ENCODE measurements at regions not wholly inside any gene's neighbourhood (a gene's known extent, or its start where the extent isn't known, plus 50 kb on each side); places are given as distances from the start of the nearest gene placed in this dataset.
"Not testable (repeated sequence)": the region's sequence is repeated elsewhere in the genome, so short reads cannot be mapped to it uniquely, and the experiment has no call there.

- intact Hi-C loops (cut with DNase I), result no loop called here
- ATAC-seq (no peak), DNase-seq (no peak)
- WGBS, result 89% methylated on average over 5 of the region's 5 CpGs
- no peaks in the 10 kb centered on the region for H3K9me3 ChIP-seq (ENCODE audit: control insufficient read depth, low read length)
- no peak overlapping the region for H3K27ac ChIP-seq (ENCODE audit: low read length)
- no peaks in the 10 kb centered on the region for H3K27me3 ChIP-seq (ENCODE audit: control insufficient read depth, insufficient read depth)
- no peak overlapping the region for H3K4me3 ChIP-seq (ENCODE audit: low read length)
- H3K4me1 ChIP-seq (ENCODE audit: control insufficient read depth, insufficient read depth, low read length), result no peaks in the 10 kb centered on the region
Measured at GRCh38 chr4:63123441-63123840, 1285.8 kb downstream of the TECRL start.

- no peaks in the 10 kb centered on the region for H3K27me3 ChIP-seq (ENCODE audit: control insufficient read depth, insufficient read depth)
- H3K9me3 ChIP-seq (ENCODE audit: control insufficient read depth, low read length), result no peaks in the 10 kb centered on the region
- 84% methylated on average over 2 of the region's 2 CpGs for WGBS
- H3K4me3 ChIP-seq (ENCODE audit: low read length), result no peak overlapping the region
- intact Hi-C loops (cut with DNase I), result no loop called here
- no peaks in the 10 kb centered on the region for H3K4me1 ChIP-seq (ENCODE audit: control insufficient read depth, insufficient read depth, low read length)
- ATAC-seq (no peak), DNase-seq (no peak)
- no peak overlapping the region for H3K27ac ChIP-seq (ENCODE audit: low read length)
Measured at GRCh38 chr4:63122955-63123354, 1286.3 kb downstream of the TECRL start.

- no peaks in the 10 kb centered on the region for H3K9me3 ChIP-seq (ENCODE audit: control insufficient read depth, low read length)
- intact Hi-C loops (cut with DNase I), result no loop called here
- H3K4me1 ChIP-seq (ENCODE audit: control insufficient read depth, insufficient read depth, low read length), result no peaks in the 10 kb centered on the region
- WGBS, result 78% methylated on average over 3 of the region's 3 CpGs
- ATAC-seq, result no peak
- H3K4me3 ChIP-seq (ENCODE audit: low read length), result no peak overlapping the region
- no peaks in the 10 kb centered on the region for H3K27me3 ChIP-seq (ENCODE audit: control insufficient read depth, insufficient read depth)
- no peak overlapping the region for H3K27ac ChIP-seq (ENCODE audit: low read length)
- no peak for DNase-seq
Measured at GRCh38 chr4:63106600-63106999, 1302.7 kb downstream of the TECRL start.

GRCh38 chr4:63105839-63106238 is 1303.4 kb downstream of the TECRL start:
- ATAC-seq (no peak), DNase-seq (no peak)
- no peaks in the 10 kb centered on the region for H3K27me3 ChIP-seq (ENCODE audit: control insufficient read depth, insufficient read depth)
- intact Hi-C loops (cut with DNase I), result no loop called here
- H3K4me3 ChIP-seq (ENCODE audit: low read length), result no peak overlapping the region
- no peaks in the 10 kb centered on the region for H3K9me3 ChIP-seq (ENCODE audit: control insufficient read depth, low read length)
- no peaks in the 10 kb centered on the region for H3K4me1 ChIP-seq (ENCODE audit: control insufficient read depth, insufficient read depth, low read length)
- H3K27ac ChIP-seq (ENCODE audit: low read length), result no peak overlapping the region

GRCh38 chr4:63090641-63091040 is 1318.6 kb downstream of the TECRL start:
- ATAC-seq, result no peak
- intact Hi-C loops (cut with DNase I), result no loop called here
- no peaks in the 10 kb centered on the region for H3K27me3 ChIP-seq (ENCODE audit: control insufficient read depth, insufficient read depth)
- H3K27ac ChIP-seq (ENCODE audit: low read length), result no peak overlapping the region
- DNase-seq, result no peak
- WGBS, result 83% methylated on average over 1 of the region's 1 CpG
- no peaks in the 10 kb centered on the region for H3K9me3 ChIP-seq (ENCODE audit: control insufficient read depth, low read length)
- no peaks in the 10 kb centered on the region for H3K4me1 ChIP-seq (ENCODE audit: control insufficient read depth, insufficient read depth, low read length)
- no peak overlapping the region for H3K4me3 ChIP-seq (ENCODE audit: low read length)

- H3K4me3 ChIP-seq (ENCODE audit: low read length), result no peak overlapping the region
- DNase-seq, result no peak
- intact Hi-C loops (cut with DNase I), result no loop called here
- 91% methylated on average over 1 of the region's 1 CpG for WGBS
- H3K9me3 ChIP-seq (ENCODE audit: control insufficient read depth, low read length), result no peaks in the 10 kb centered on the region
- H3K27me3 ChIP-seq (ENCODE audit: control insufficient read depth, insufficient read depth), result no peaks in the 10 kb centered on the region
- no peaks in the 10 kb centered on the region for H3K4me1 ChIP-seq (ENCODE audit: control insufficient read depth, insufficient read depth, low read length)
- H3K27ac ChIP-seq (ENCODE audit: low read length), result no peak overlapping the region
- no peak for ATAC-seq
Measured at GRCh38 chr4:63085091-63085490, 1324.2 kb downstream of the TECRL start.

GRCh38 chr4:63080934-63081333 is 1328.3 kb downstream of the TECRL start:
- ATAC-seq (no peak), DNase-seq (no peak)
- no peaks in the 10 kb centered on the region for H3K4me1 ChIP-seq (ENCODE audit: control insufficient read depth, insufficient read depth, low read length)
- H3K27ac ChIP-seq (ENCODE audit: low read length), result no peak overlapping the region
- no peaks in the 10 kb centered on the region for H3K9me3 ChIP-seq (ENCODE audit: control insufficient read depth, low read length)
- WGBS, result 46% methylated on average over 1 of the region's 1 CpG
- no peaks in the 10 kb centered on the region for H3K27me3 ChIP-seq (ENCODE audit: control insufficient read depth, insufficient read depth)
- intact Hi-C loops (cut with DNase I), result no loop called here
- H3K4me3 ChIP-seq (ENCODE audit: low read length), result no peak overlapping the region

GRCh38 chr4:63063760-63064159 is 1345.5 kb downstream of the TECRL start:
- ATAC-seq, result no peak
- no peak overlapping the region for H3K4me3 ChIP-seq (ENCODE audit: low read length)
- no peaks in the 10 kb centered on the region for H3K9me3 ChIP-seq (ENCODE audit: control insufficient read depth, low read length)
- DNase-seq, result no peak
- intact Hi-C loops (cut with DNase I), result no loop called here
- H3K27me3 ChIP-seq (ENCODE audit: control insufficient read depth, insufficient read depth), result no peaks in the 10 kb centered on the region
- 46% methylated on average over 4 of the region's 4 CpGs for WGBS
- H3K27ac ChIP-seq (ENCODE audit: low read length), result no peak overlapping the region
- no peaks in the 10 kb centered on the region for H3K4me1 ChIP-seq (ENCODE audit: control insufficient read depth, insufficient read depth, low read length)

GRCh38 chr4:63062891-63063290 is 1346.4 kb downstream of the TECRL start:
- DNase-seq; intact Hi-C loops (cut with DNase I); H3K27ac ChIP-seq (ENCODE audit: low read length); H3K9me3 ChIP-seq (ENCODE audit: control insufficient read depth, low read length); H3K4me3 ChIP-seq (ENCODE audit: low read length); H3K4me1 ChIP-seq (ENCODE audit: control insufficient read depth, insufficient read depth, low read length); H3K27me3 ChIP-seq (ENCODE audit: control insufficient read depth, insufficient read depth); ATAC-seq: not testable (repeated sequence)
- WGBS, result 89% methylated on average over 3 of the region's 3 CpGs

GRCh38 chr4:63049726-63050125 is 1359.5 kb downstream of the TECRL start:
- Histone ChIP-seq H3K9me3 (ENCODE audit: control insufficient read depth, low read length) (no peaks in the 10 kb centered on the region), H3K4me1 (ENCODE audit: control insufficient read depth, insufficient read depth, low read length) (no peaks in the 10 kb centered on the region), H3K4me3 (ENCODE audit: low read length) (no peak overlapping the region), H3K27ac (ENCODE audit: low read length) (no peak overlapping the region), H3K27me3 (ENCODE audit: control insufficient read depth, insufficient read depth) (no peaks in the 10 kb centered on the region)
- intact Hi-C loops (cut with DNase I), result no loop called here
- DNase-seq (no peak), ATAC-seq (no peak)
- WGBS, result 23% methylated on average over 1 of the region's 1 CpG

GRCh38 chr4:63049278-63049677 is 1360.0 kb downstream of the TECRL start:
- intact Hi-C loops (cut with DNase I), result no loop called here
- no peaks in the 10 kb centered on the region for H3K4me1 ChIP-seq (ENCODE audit: control insufficient read depth, insufficient read depth, low read length)
- no peak overlapping the region for H3K27ac ChIP-seq (ENCODE audit: low read length)
- DNase-seq (no peak), ATAC-seq (no peak)
- no peaks in the 10 kb centered on the region for H3K9me3 ChIP-seq (ENCODE audit: control insufficient read depth, low read length)
- no peaks in the 10 kb centered on the region for H3K27me3 ChIP-seq (ENCODE audit: control insufficient read depth, insufficient read depth)
- H3K4me3 ChIP-seq (ENCODE audit: low read length), result no peak overlapping the region
- 49% methylated on average over 1 of the region's 1 CpG for WGBS

- WGBS, result 58% methylated on average over 8 of the region's 8 CpGs
- H3K27ac ChIP-seq (ENCODE audit: low read length), result no peak overlapping the region
Measured at GRCh38 chr4:63036159-63036866, 1372.9 kb downstream of the TECRL start.

More at GRCh38 chr4:63036159-63036866, 1372.9 kb downstream of the TECRL start:
- intact Hi-C loops (cut with DNase I), result no loop called here
- Histone ChIP-seq H3K27me3 (ENCODE audit: control insufficient read depth, insufficient read depth) (no peaks in the 10 kb centered on the region), H3K9me3 (ENCODE audit: control insufficient read depth, low read length) (no peaks in the 10 kb centered on the region), H3K4me3 (ENCODE audit: low read length) (no peak overlapping the region), H3K4me1 (ENCODE audit: control insufficient read depth, insufficient read depth, low read length) (no peaks in the 10 kb centered on the region)
- ATAC-seq (peak in 1 of 2 donors; percentile 74), DNase-seq (peak in 1 of 3 donors; percentile 12)

Data from right cardiac atrium (tissue), 5 donors.